Skin of body (tissue), 1 donor: ENCODE measurements at regions not wholly inside any gene's neighbourhood (a gene's known extent, or its start where the extent isn't known, plus 50 kb on each side); places are given as distances from the start of the nearest gene placed in this dataset.

Experiments
- DNase-seq: peaks from one replicate; lab custom pipeline; 2025; lab: John Stamatoyannopoulos, UW

GRCh38 chrX:118167361-118167760 is 50.8 kb upstream of the KLHL13 start:
- no peak for DNase-seq

- DNase-seq = no peak
These were observed 54.7 kb upstream of the KLHL13 start for GRCh38 chrX:118171356-118171755.

- DNase-seq = no peak
These were observed 58.0 kb upstream of the KLHL13 start for GRCh38 chrX:118174516-118175098.

- DNase-seq = no peak
These were observed 61.1 kb upstream of the KLHL13 start for GRCh38 chrX:118177708-118178107.

GRCh38 chrX:118178450-118178849 is 61.8 kb upstream of the KLHL13 start:
- no peak for DNase-seq

- no peak for DNase-seq
These were observed 62.6 kb upstream of the KLHL13 start for GRCh38 chrX:118179161-118179560.

- DNase-seq = no peak
These were observed 63.1 kb upstream of the KLHL13 start for GRCh38 chrX:118179718-118180117.

GRCh38 chrX:118181030-118181429 is 64.4 kb upstream of the KLHL13 start:
- DNase-seq = no peak

GRCh38 chrX:118182025-118182424 is 65.4 kb upstream of the KLHL13 start:
- DNase-seq = no peak

GRCh38 chrX:118182681-118183080 is 66.1 kb upstream of the KLHL13 start:
- DNase-seq = no peak

GRCh38 chrX:118183606-118184005 is 67.0 kb upstream of the KLHL13 start:
- DNase-seq = no peak

- DNase-seq = no peak
These were observed 70.5 kb upstream of the KLHL13 start for GRCh38 chrX:118187100-118187499.

- DNase-seq = no peak
These were observed 72.4 kb upstream of the KLHL13 start for GRCh38 chrX:118189000-118189399.

GRCh38 chrX:118189628-118190027 is 73.0 kb upstream of the KLHL13 start:
- no peak for DNase-seq

GRCh38 chrX:118197730-118198129 is 81.1 kb upstream of the KLHL13 start:
- no peak for DNase-seq

- no peak for DNase-seq
These were observed 82.0 kb upstream of the KLHL13 start for GRCh38 chrX:118198577-118198976.

- DNase-seq = no peak
These were observed 83.4 kb upstream of the KLHL13 start for GRCh38 chrX:118199997-118200396.

- DNase-seq = no peak
These were observed 89.1 kb upstream of the KLHL13 start for GRCh38 chrX:118205421-118206395.

GRCh38 chrX:118207831-118208453 is 91.3 kb upstream of the KLHL13 start:
- no peak for DNase-seq

GRCh38 chrX:118208481-118208880 is 91.9 kb upstream of the KLHL13 start:
- no peak for DNase-seq

GRCh38 chrX:118211891-118212816 is 95.5 kb upstream of the KLHL13 start:
- DNase-seq = no peak
